Lung (tissue), 11 donors: ENCODE measurements at regions not wholly inside any gene's neighbourhood (a gene's known extent, or its start where the extent isn't known, plus 50 kb on each side); places are given as distances from the start of the nearest gene placed in this dataset.

Source experiments
- ATAC-seq: fragments of 200-7000 bp; cut with Tn5 transposase; one replicate; pipeline ENCODE4 v1.9.1; 2020; ENCODE audit warnings: moderate number of reproducible peaks; ENCODE audit not compliant: insufficient read depth, low FRiP score
- DNase-seq, 3 donors: peaks; one replicate each; pipeline ENCODE4 v3.0.0-alpha.2; 2013 to 2017
- H3K27ac ChIP-seq, 2 donors: one replicate each; pipeline ENCODE4 v1.5.1; 2013; ENCODE audit warnings: mild to moderate bottlenecking in 2 of 2, moderate library complexity in 2 of 2, control low read depth in 1 of 2, inconsistent platforms in 1 of 2, low read depth in 1 of 2, low read length in 1 of 2
- H3K27me3 ChIP-seq, 3 donors: one replicate each; pipeline ENCODE4 v1.5.1; 2013; ENCODE audit warnings: low read length in 2 of 3; ENCODE audit not compliant: control insufficient read depth in 3 of 3, insufficient read depth in 3 of 3
- H3K36me3 ChIP-seq, 4 donors: one replicate each; pipeline ENCODE4 v1.5.1; 2013; ENCODE audit warnings: low read length in 4 of 4, mild to moderate bottlenecking in 1 of 4, moderate library complexity in 1 of 4; ENCODE audit not compliant: control insufficient read depth in 4 of 4, insufficient read depth in 4 of 4
- H3K4me1 ChIP-seq, 5 donors: one replicate each; pipeline ENCODE4 v1.5.1; 2013; ENCODE audit warnings: low read length in 5 of 5, mild to moderate bottlenecking in 2 of 5, moderate library complexity in 1 of 5; ENCODE audit not compliant: control insufficient read depth in 5 of 5, insufficient read depth in 5 of 5
- H3K4me3 ChIP-seq: one replicate; pipeline ENCODE4 v1.5.1; 2013; ENCODE audit warnings: mild to moderate bottlenecking, control low read depth, moderate library complexity
- H3K9ac ChIP-seq, 2 donors: one replicate each; pipeline ENCODE4 v1.5.1; 2013; ENCODE audit warnings: low read length in 2 of 2, control low read depth in 1 of 2; ENCODE audit not compliant: insufficient read depth in 1 of 2
- H3K9me3 ChIP-seq, 4 donors: one replicate each; pipeline ENCODE4 v1.5.1; 2013; ENCODE audit warnings: low read length in 3 of 4, mild to moderate bottlenecking in 1 of 4, moderate library complexity in 1 of 4; ENCODE audit not compliant: control insufficient read depth in 4 of 4, insufficient read depth in 3 of 4
- CTCF ChIP-seq: IDR thresholded peaks from 2 replicates; pipeline ENCODE4 v1.5.1; 2012; ENCODE audit warnings: mild to moderate bottlenecking; ENCODE audit errors: control extremely low read depth, extremely low read depth
- WGBS, 2 donors: extraction: QIAGEN DNeasy Blood & Tissue Kit; methylation state at CpG; one replicate each; pipeline ENCODE4 v1.1.7; 2013; 5-methylcytosine and 5-hydroxymethylcytosine counted together
- donor health status: control.
- donor health status: control.
- donor health status: Bipolar disorder and iron deficiency.
- donor health status: healthy.
- donor health status: DM: yes; HTN: yes; CAD: no.

GRCh38 chr5:165858118-165858517, 2352.7 kb downstream of the MAT2B start:
- Histone ChIP-seq H3K9me3 (peaks cover 0 to 2% (median 0%) of the 10 kb centered on the region in 4 donors), H3K27me3 (no peaks in the 10 kb centered on the region), H3K4me1 (no peaks in the 10 kb centered on the region), H3K27ac (no peak overlapping the region), H3K36me3 (no peaks in the 10 kb centered on the region), H3K9ac (no peak overlapping the region), H3K4me3 (no peak overlapping the region)
- ATAC-seq (no peak), DNase-seq (no peak)
- TF ChIP-seq CTCF: no peak
- WGBS, 2 donors: 92 to 93% methylated on average over 1 of the region's 1 CpG

- ATAC-seq (no peak), DNase-seq (no peak)
- Histone ChIP-seq H3K27me3 (no peaks in the 10 kb centered on the region), H3K4me1 (no peaks in the 10 kb centered on the region), H3K36me3 (no peaks in the 10 kb centered on the region), H3K9ac (no peak overlapping the region), H3K9me3 (peaks cover 0 to 2% (median 0%) of the 10 kb centered on the region in 4 donors), H3K4me3 (no peak overlapping the region), H3K27ac (no peak overlapping the region)
- 93 to 95% methylated on average over 2 of the region's 2 CpGs for WGBS, 2 donors
- no peak for TF ChIP-seq CTCF
Measured at GRCh38 chr5:165859251-165859650, 2353.8 kb downstream of the MAT2B start.

GRCh38 chr5:165863239-165863638, 2357.8 kb downstream of the MAT2B start:
- Histone ChIP-seq H3K27me3 (no peaks in the 10 kb centered on the region), H3K9me3 (no peaks in the 10 kb centered on the region), H3K4me3 (no peak overlapping the region), H3K36me3 (no peaks in the 10 kb centered on the region), H3K27ac (no peak overlapping the region), H3K4me1 (no peaks in the 10 kb centered on the region), H3K9ac (no peak overlapping the region)
- no peak for TF ChIP-seq CTCF
- no peak for ATAC-seq
- no peak for DNase-seq
- 80 to 81% methylated on average over 4 of the region's 4 CpGs for WGBS, 2 donors

DNA sequence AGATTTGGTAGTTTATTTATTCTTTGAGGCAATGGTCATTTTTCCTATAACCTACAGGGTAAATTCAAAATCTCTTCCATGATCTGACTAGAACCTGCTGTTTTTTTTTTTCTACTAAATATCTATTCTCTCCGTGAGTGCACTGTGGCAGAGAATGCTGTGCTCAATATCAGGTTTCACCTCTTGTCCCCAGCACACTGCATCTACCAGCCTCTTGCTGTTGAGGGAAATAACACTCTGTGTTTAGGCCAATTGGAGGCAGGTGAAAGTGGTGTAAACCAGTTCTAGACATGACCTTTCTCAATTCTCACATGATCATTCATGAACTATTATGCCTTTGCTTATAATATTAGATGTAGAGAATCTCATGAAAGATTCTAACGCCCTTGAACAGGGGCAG, 2365.9 kb downstream of the MAT2B start:
- no peak for DNase-seq
- Histone ChIP-seq H3K9ac (no peak overlapping the region), H3K27me3 (no peaks in the 10 kb centered on the region), H3K4me1 (no peaks in the 10 kb centered on the region), H3K4me3 (no peak overlapping the region), H3K36me3 (no peaks in the 10 kb centered on the region), H3K27ac (no peak overlapping the region), H3K9me3 (no peaks in the 10 kb centered on the region)
- no peak for TF ChIP-seq CTCF
- no peak for ATAC-seq
- WGBS, 2 donors: 65 to 75% methylated on average over 2 of the region's 2 CpGs
